NT2/D1 (cell line): ENCODE measurements at regions not wholly inside any gene's neighbourhood (a gene's known extent, or its start where the extent isn't known, plus 50 kb on each side); places are given as distances from the start of the nearest gene placed in this dataset.

Experiments
- SUZ12 ChIP-seq: IDR thresholded peaks from 2 replicates; pipeline ENCODE4 v1.6.1; 2011; ENCODE audit not compliant: insufficient read length, insufficient read depth; ENCODE audit errors: extremely low read depth
- YY1 ChIP-seq: IDR thresholded peaks from 2 replicates; pipeline ENCODE4 v1.6.1; 2011; ENCODE audit not compliant: insufficient read length, insufficient read depth
- ZNF274 ChIP-seq: IDR thresholded peaks from 2 replicates; pipeline ENCODE4 v1.6.1; 2011; ENCODE audit warnings: mild to moderate bottlenecking, low read depth, low read length

GRCh38 chr5:39539470-39539869 lies 114.7 kb upstream of the DAB2 start:
- TF ChIP-seq ZNF274 (no peak), SUZ12 (no peak), YY1 (no peak)
